ENCODE measurements at regions not wholly inside any gene's neighbourhood (a gene's known extent, or its start where the extent isn't known, plus 50 kb on each side); places are given as distances from the start of the nearest gene placed in this dataset.
"Not testable (repeated sequence)": the region's sequence is repeated elsewhere in the genome, so short reads cannot be mapped to it uniquely, and the experiment has no call there.

GRCh38 chr2:111455016-111456015 is 334.6 kb downstream of the BCL2L11 start:
- ATAC-seq, H3K4me1 Mint-ChIP-seq, H3K4me3 Mint-ChIP-seq, H3K9me3 Mint-ChIP-seq, H3K27me3 Mint-ChIP-seq, H3K27ac Mint-ChIP-seq, H3K36me3 Mint-ChIP-seq: not testable (repeated sequence)

GRCh38 chr2:111457191-111457590 is 336.5 kb downstream of the BCL2L11 start:
- H3K9me3 Mint-ChIP-seq, H3K4me3 Mint-ChIP-seq, H3K27ac Mint-ChIP-seq, ATAC-seq, H3K4me1 Mint-ChIP-seq, H3K36me3 Mint-ChIP-seq, H3K27me3 Mint-ChIP-seq: not testable (repeated sequence)

GRCh38 chr2:111460901-111461300 is 340.2 kb downstream of the BCL2L11 start:
- not testable (repeated sequence) for H3K9me3 Mint-ChIP-seq, H3K36me3 Mint-ChIP-seq, H3K4me3 Mint-ChIP-seq, H3K27me3 Mint-ChIP-seq, H3K4me1 Mint-ChIP-seq, ATAC-seq
- peak overlapping the region; percentile 48 for H3K27ac Mint-ChIP-seq

GRCh38 chr2:111461831-111462230 is 341.1 kb downstream of the BCL2L11 start:
- H3K36me3 Mint-ChIP-seq, H3K9me3 Mint-ChIP-seq, H3K27me3 Mint-ChIP-seq, H3K4me1 Mint-ChIP-seq, H3K4me3 Mint-ChIP-seq, H3K27ac Mint-ChIP-seq, ATAC-seq: not testable (repeated sequence)

DNA sequence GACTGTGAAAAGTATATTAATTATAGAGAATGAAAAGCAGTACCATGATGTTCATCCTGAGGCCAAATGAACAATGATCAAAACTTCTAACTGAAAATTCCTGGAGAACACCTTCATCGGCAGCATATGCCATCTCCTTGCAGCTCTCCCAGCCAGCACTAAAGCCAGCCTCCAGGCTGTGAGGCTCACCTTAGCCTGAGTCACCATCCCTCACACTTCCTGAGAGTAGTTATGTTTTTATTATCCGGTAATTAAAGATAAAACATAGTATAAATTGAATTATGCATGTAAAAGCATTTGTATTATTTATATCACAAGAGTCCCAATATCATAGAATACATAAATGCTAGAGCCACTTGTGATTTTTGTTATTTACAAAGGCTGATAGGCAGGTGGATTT is 341.9 kb downstream of the BCL2L11 start:
- H3K4me3 Mint-ChIP-seq, ATAC-seq: not testable (repeated sequence)

DNA sequence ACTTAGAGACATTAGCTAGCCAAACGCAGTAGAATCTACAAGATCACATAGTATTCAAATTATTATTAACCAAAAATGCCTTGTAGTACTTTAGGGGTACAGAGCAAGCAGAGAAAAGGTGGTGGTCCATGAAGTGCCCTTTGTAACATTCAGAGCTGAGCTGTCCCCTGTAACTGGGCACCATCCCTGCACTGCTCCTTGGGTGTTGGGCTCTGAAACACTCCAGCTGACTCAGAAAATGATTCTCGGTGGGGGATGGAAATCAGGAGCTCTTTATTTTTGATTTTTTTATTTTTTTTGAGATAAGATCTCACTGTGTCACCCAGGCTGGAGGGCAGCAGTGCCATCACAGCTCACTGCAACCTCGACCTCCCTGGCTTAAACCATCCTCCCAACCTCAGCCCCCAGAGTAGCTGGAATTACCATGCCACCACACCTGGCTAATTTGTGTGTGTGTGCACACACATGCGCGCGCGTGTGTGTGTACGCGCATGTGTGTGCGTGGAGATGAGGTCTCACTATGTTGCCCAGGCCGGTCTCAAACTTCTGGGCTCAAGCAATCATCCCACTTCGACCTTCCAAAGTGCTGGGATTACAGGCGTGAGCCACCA is 342.6 kb downstream of the BCL2L11 start:
- peak overlapping the region; percentile 35 for H3K27ac Mint-ChIP-seq
- H3K4me1 Mint-ChIP-seq, H3K36me3 Mint-ChIP-seq, H3K9me3 Mint-ChIP-seq, H3K27me3 Mint-ChIP-seq, H3K4me3 Mint-ChIP-seq: not testable (repeated sequence)
- ATAC-seq, result peak; percentile 32

More for the DNA sequence above, 341.9 kb downstream of the BCL2L11 start:
- H3K9me3 Mint-ChIP-seq, H3K27me3 Mint-ChIP-seq, H3K4me1 Mint-ChIP-seq, H3K27ac Mint-ChIP-seq, H3K36me3 Mint-ChIP-seq: not testable (repeated sequence)

DNA sequence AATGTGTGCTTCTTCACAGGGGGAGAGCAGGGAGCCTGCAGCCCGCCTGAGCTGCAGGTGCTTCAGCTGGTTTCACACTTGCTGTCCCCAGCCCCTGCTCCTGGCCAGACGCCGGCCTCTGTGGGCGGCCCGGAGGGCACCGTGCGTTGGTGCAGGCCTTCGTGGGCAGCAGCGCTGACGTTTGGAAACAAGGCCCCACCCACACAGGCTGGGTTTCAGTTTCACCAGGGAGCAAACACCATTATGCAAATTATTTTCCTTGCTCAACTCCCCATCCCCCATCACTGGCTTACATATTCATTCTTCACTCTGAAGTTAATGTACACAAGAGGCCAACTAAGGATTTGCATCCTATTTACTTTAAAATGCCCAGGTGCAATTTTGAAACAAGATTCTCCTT is 343.2 kb downstream of the BCL2L11 start:
- ATAC-seq, result peak; percentile 98
- not testable (repeated sequence) for H3K4me3 Mint-ChIP-seq, H3K4me1 Mint-ChIP-seq, H3K9me3 Mint-ChIP-seq, H3K27me3 Mint-ChIP-seq, H3K36me3 Mint-ChIP-seq
- H3K27ac Mint-ChIP-seq, result peak overlapping the region; percentile 35

DNA sequence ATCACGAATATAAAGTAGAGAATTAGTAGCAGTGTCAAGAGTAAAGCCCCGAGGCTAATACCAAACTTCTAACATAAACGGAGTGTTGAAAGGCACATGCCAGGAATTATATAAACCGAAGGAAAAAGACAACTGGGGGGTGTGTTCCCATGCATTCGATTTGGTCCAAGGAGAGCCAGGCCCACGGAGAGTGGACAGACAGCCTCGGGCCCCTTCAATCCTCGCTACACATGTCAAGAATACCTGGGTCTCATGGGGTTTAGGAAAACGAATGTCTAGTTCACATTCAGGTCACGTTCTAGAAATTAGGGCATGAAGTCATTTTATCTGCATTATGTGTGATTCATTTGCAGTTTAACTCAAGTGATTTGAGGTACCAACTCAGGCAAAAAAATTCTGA is 343.7 kb downstream of the BCL2L11 start:
- not testable (repeated sequence) for H3K27me3 Mint-ChIP-seq, ATAC-seq, H3K4me3 Mint-ChIP-seq, H3K27ac Mint-ChIP-seq, H3K36me3 Mint-ChIP-seq, H3K9me3 Mint-ChIP-seq, H3K4me1 Mint-ChIP-seq

DNA sequence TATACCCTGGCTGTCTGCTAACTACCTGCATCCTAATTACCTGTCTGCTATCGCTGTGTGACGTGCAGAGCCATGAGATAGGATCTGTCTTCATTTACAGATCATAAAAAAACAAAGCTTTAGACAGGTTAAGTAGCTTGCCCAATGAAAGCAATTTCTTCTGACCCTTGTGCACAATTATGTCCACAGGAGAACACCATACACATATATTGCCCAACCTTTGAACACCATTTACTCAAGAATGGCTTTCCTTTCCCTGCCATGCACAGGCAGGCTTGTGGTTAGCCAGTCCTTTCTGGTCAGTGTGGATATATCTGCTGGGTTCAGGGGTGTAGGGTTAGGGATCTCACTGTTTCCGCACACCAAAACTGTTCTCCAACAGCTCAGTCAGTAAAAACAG is 344.8 kb downstream of the BCL2L11 start:
- not testable (repeated sequence) for H3K27ac Mint-ChIP-seq, H3K27me3 Mint-ChIP-seq, H3K4me1 Mint-ChIP-seq, H3K9me3 Mint-ChIP-seq, H3K4me3 Mint-ChIP-seq, ATAC-seq, H3K36me3 Mint-ChIP-seq

DNA sequence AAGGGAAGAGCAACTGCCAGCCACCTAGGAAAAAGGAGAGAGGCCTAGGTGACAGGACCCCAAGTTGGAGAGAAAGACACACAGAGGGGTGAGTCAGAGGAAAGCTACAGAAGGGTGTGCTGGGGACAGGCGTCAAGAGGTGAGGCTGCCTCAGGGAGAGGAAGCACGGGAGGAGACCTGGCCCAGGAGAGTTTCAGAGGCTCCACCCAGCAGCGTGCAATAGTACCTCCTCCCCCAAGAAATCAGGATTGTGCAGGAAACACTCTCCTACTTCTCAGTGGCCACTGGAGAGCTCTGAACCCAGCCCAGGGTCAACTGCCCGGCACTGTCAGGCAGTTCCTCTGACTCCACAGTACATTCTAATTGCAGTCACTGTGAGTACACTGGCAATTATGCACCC is 346.0 kb downstream of the BCL2L11 start:
- H3K27ac Mint-ChIP-seq, H3K4me1 Mint-ChIP-seq, H3K27me3 Mint-ChIP-seq, ATAC-seq, H3K4me3 Mint-ChIP-seq, H3K36me3 Mint-ChIP-seq, H3K9me3 Mint-ChIP-seq: not testable (repeated sequence)

GRCh38 chr2:111470924-111471323 is 350.2 kb downstream of the BCL2L11 start:
- ATAC-seq, H3K27ac Mint-ChIP-seq, H3K36me3 Mint-ChIP-seq: not testable (repeated sequence)

GRCh38 chr2:111471791-111472530 is 351.2 kb downstream of the BCL2L11 start:
- peaks cover 13% of the 10 kb centered on the region for H3K4me1 Mint-ChIP-seq
- H3K36me3 Mint-ChIP-seq, H3K27me3 Mint-ChIP-seq, ATAC-seq, H3K27ac Mint-ChIP-seq, H3K9me3 Mint-ChIP-seq, H3K4me3 Mint-ChIP-seq: not testable (repeated sequence)

More at GRCh38 chr2:111470924-111471323, 350.2 kb downstream of the BCL2L11 start:
- not testable (repeated sequence) for H3K4me3 Mint-ChIP-seq, H3K27me3 Mint-ChIP-seq, H3K9me3 Mint-ChIP-seq
- H3K4me1 Mint-ChIP-seq, result peaks cover 13% of the 10 kb centered on the region

- H3K27me3 Mint-ChIP-seq, H3K9me3 Mint-ChIP-seq, H3K4me3 Mint-ChIP-seq, H3K36me3 Mint-ChIP-seq: not testable (repeated sequence)
- peak overlapping the region; percentile 26 for H3K27ac Mint-ChIP-seq
- H3K4me1 Mint-ChIP-seq, result peaks cover 13% of the 10 kb centered on the region
- ATAC-seq, result peak; percentile 58
Measured at GRCh38 chr2:111472844-111473403, 352.2 kb downstream of the BCL2L11 start.

DNA sequence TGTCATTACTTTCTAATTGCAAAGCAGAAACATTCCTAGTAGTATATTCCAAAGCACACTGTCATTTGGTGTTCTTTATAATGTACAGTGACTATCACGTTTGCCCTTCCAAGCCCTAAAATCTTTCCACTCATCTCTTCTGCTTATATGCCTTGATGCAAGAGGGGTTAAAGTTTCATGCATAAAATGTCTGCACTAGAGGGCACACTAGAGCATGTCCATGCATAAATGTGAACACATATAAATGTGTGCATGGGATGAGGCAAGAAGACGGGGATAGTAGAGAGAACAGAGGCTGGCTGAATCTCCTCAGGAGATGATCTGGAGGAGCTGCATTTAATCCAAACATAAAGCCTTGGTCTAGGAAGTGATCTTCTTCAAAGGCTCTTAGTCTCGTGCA is 352.8 kb downstream of the BCL2L11 start:
- not testable (repeated sequence) for H3K4me3 Mint-ChIP-seq, H3K36me3 Mint-ChIP-seq, ATAC-seq, H3K27me3 Mint-ChIP-seq, H3K9me3 Mint-ChIP-seq
- Mint-ChIP-seq H3K4me1 (peaks cover 14% of the 10 kb centered on the region), H3K27ac (peak overlapping the region; percentile 26)

DNA sequence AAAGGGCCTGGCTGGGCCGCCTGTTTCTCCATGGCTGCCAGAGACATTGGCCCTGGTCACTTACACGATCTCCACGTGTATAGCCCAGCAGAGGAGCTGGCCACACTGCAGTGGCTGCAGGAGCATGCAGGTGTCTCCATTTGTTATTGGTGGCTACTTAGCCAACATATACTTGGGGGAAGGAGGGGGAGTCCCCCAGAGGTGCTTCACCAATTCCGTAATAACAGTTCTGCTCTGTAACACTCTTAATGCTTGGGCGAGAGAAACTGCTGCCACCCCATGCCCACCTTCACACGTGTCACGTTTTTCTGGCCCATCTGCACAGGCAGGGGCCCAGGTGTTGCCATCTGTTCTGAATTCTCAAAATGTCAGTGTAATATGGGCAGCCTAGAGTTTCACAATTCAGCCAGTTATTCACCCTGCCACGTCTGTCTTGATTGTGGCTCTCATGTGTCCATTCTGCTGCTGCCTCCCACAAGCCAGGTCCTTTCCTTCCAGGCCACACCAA is 353.5 kb downstream of the BCL2L11 start:
- H3K27ac Mint-ChIP-seq, H3K4me3 Mint-ChIP-seq, H3K36me3 Mint-ChIP-seq, H3K27me3 Mint-ChIP-seq, H3K9me3 Mint-ChIP-seq: not testable (repeated sequence)
- H3K4me1 Mint-ChIP-seq, result peaks cover 20% of the 10 kb centered on the region
- peak; percentile 9 for ATAC-seq
